NCI-H1092 (cell line): ENCODE measurements at regions not wholly inside any gene's neighbourhood (a gene's known extent, or its start where the extent isn't known, plus 50 kb on each side); places are given as distances from the start of the nearest gene placed in this dataset.
A peak's percentile ranks its signal among the peaks of the same experiment; 100 is the strongest.

Experiments
- DNase-seq: peaks from one replicate; lab custom pipeline; 2025; lab: John Stamatoyannopoulos, UW

- no peak for DNase-seq
Observed at GRCh38 chr1:244157731-244158438, 106.8 kb downstream of the ZBTB18 start.

GRCh38 chr1:244159646-244160045 is 108.6 kb downstream of the ZBTB18 start:
- DNase-seq = no peak

GRCh38 chr1:244160455-244161235 is 109.6 kb downstream of the ZBTB18 start:
- DNase-seq = no peak

GRCh38 chr1:244161236-244161510 is 110.1 kb downstream of the ZBTB18 start:
- DNase-seq = no peak

GRCh38 chr1:244162786-244163530 is 111.9 kb downstream of the ZBTB18 start:
- no peak for DNase-seq

GRCh38 chr1:244163861-244164510 is 112.9 kb downstream of the ZBTB18 start:
- DNase-seq = no peak

GRCh38 chr1:244164511-244164890 is 113.4 kb downstream of the ZBTB18 start:
- DNase-seq = no peak

- no peak for DNase-seq
Observed at GRCh38 chr1:244165021-244165420, 113.9 kb downstream of the ZBTB18 start.

- DNase-seq = no peak
Observed at GRCh38 chr1:244165701-244166100, 114.6 kb downstream of the ZBTB18 start.

GRCh38 chr1:244171241-244171985 is 120.3 kb downstream of the ZBTB18 start:
- no peak for DNase-seq

GRCh38 chr1:244173240-244173639 is 122.2 kb downstream of the ZBTB18 start:
- DNase-seq = no peak

GRCh38 chr1:244173769-244174168 is 122.7 kb downstream of the ZBTB18 start:
- no peak for DNase-seq

- DNase-seq = no peak
Observed at GRCh38 chr1:244174922-244175521, 123.9 kb downstream of the ZBTB18 start.

- DNase-seq = no peak
Observed at GRCh38 chr1:244176201-244176600, 125.1 kb downstream of the ZBTB18 start.

- no peak for DNase-seq
Observed at GRCh38 chr1:244180256-244180655, 129.2 kb downstream of the ZBTB18 start.

GRCh38 chr1:244181867-244182266 is 130.8 kb downstream of the ZBTB18 start:
- DNase-seq = no peak

- no peak for DNase-seq
Observed at GRCh38 chr1:244183037-244183436, 132.0 kb downstream of the ZBTB18 start.

- DNase-seq = no peak
Observed at GRCh38 chr1:244186372-244186771, 135.3 kb downstream of the ZBTB18 start.

- peak; percentile 39 for DNase-seq
Observed at GRCh38 chr1:244187310-244187709, 136.2 kb downstream of the ZBTB18 start.

- no peak for DNase-seq
Observed at GRCh38 chr1:244191581-244191980, 140.5 kb downstream of the ZBTB18 start.

- no peak for DNase-seq
Observed at GRCh38 chr1:244192325-244192724, 141.2 kb downstream of the ZBTB18 start.
